ENCODE measurements at regions not wholly inside any gene's neighbourhood (a gene's known extent, or its start where the extent isn't known, plus 50 kb on each side); places are given as distances from the start of the nearest gene placed in this dataset.
"Not testable (repeated sequence)": the region's sequence is repeated elsewhere in the genome, so short reads cannot be mapped to it uniquely, and the experiment has no call there.

GRCh38 chr1:19554090-19554489 is 68.8 kb upstream of the CAPZB start:
- Histone ChIP-seq H3K27ac (ENCODE audit: low read depth in 1 of 2, low read length in 2 of 2) (no peak overlapping the region), H3K9me3 (ENCODE audit: control insufficient read depth in 4 of 4, low read length in 3 of 4) (no peaks in the 10 kb centered on the region), H3K27me3 (ENCODE audit: control insufficient read depth in 4 of 4, insufficient read depth in 4 of 4, low read length in 3 of 4) (peaks cover 0 to 2% (median 0%) of the 10 kb centered on the region in 4 donors), H3K9ac (ENCODE audit: low read depth in 1 of 2, low read length in 2 of 2) (no peak overlapping the region), H3K4me3 (ENCODE audit: low read depth in 1 of 3, low read length in 3 of 3) (no peak overlapping the region), H3K4me1 (ENCODE audit: control insufficient read depth in 4 of 4, insufficient read depth in 4 of 4, low read length in 3 of 4) (no peaks in the 10 kb centered on the region), H3K36me3 (ENCODE audit: control insufficient read depth in 4 of 4, insufficient read depth in 3 of 4, low read depth in 1 of 4, low read length in 3 of 4) (no peaks in the 10 kb centered on the region)
- DNase-seq (ENCODE audit: low spot score) = no peak
- no peak for TF ChIP-seq HNF4G (IDR thresholded peaks at IDR 0.05)
- TF ChIP-seq JUND (IDR thresholded peaks at IDR 0.05) = no peak
- TF ChIP-seq CTCF (IDR thresholded peaks at IDR 0.05; ENCODE audit: low read depth, low read length, missing input control) = no peak
- no peak for TF ChIP-seq EGR1 (IDR thresholded peaks at IDR 0.05; ENCODE audit: low read depth in 2 of 2)
- no peak for TF ChIP-seq ZBTB33 (IDR thresholded peaks at IDR 0.05)
- TF ChIP-seq TAF1 (conservative IDR thresholded peaks at IDR 0.05) = no peak
- no peak for TF ChIP-seq RAD21 (IDR thresholded peaks at IDR 0.05)
- no peak for TF ChIP-seq HNF4A (conservative IDR thresholded peaks at IDR 0.05)
- no peak for TF ChIP-seq YY1 (IDR thresholded peaks at IDR 0.05)
- no peak for TF ChIP-seq FOXA1 (IDR thresholded peaks at IDR 0.05)
- no peak for TF ChIP-seq GABPA (IDR thresholded peaks at IDR 0.05 in 1 of 2, conservative IDR thresholded peaks at IDR 0.05 in 1 of 2)
- TF ChIP-seq MAX (IDR thresholded peaks at IDR 0.05) = no peak

GRCh38 chr1:19552291-19553010 is 67.1 kb upstream of the CAPZB start:
- no peak overlapping the region for H3K9ac ChIP-seq (ENCODE audit: low read depth in 1 of 2, low read length in 2 of 2)
- H3K27ac ChIP-seq (ENCODE audit: low read depth in 1 of 2, low read length in 2 of 2) = no peak overlapping the region
- WGBS = 89% methylated on average over 7 of the region's 7 CpGs
- no peak for DNase-seq (ENCODE audit: low spot score)
- no peaks in the 10 kb centered on the region for H3K36me3 ChIP-seq (ENCODE audit: control insufficient read depth in 4 of 4, insufficient read depth in 3 of 4, low read depth in 1 of 4, low read length in 3 of 4)
- H3K4me3 ChIP-seq (ENCODE audit: low read depth in 1 of 3, low read length in 3 of 3) = no peak overlapping the region
- peaks cover 0 to 2% (median 0%) of the 10 kb centered on the region in 4 donors for H3K27me3 ChIP-seq (ENCODE audit: control insufficient read depth in 4 of 4, insufficient read depth in 4 of 4, low read length in 3 of 4)
- TF ChIP-seq RAD21 (IDR thresholded peaks at IDR 0.05) (no peak), HNF4G (IDR thresholded peaks at IDR 0.05) (no peak), HNF4A (conservative IDR thresholded peaks at IDR 0.05) (no peak), MAX (IDR thresholded peaks at IDR 0.05) (no peak), EGR1 (IDR thresholded peaks at IDR 0.05; ENCODE audit: low read depth in 2 of 2) (no peak), SP1 (IDR thresholded peaks at IDR 0.05) (no peak)
- peaks cover 0 to 1% (median 0%) of the 10 kb centered on the region in 4 donors for H3K9me3 ChIP-seq (ENCODE audit: control insufficient read depth in 4 of 4, low read length in 3 of 4)
- H3K4me1 ChIP-seq (ENCODE audit: control insufficient read depth in 4 of 4, insufficient read depth in 4 of 4, low read length in 3 of 4) = no peaks in the 10 kb centered on the region

- not testable (repeated sequence) for DNase-seq (ENCODE audit: low spot score); H3K36me3 ChIP-seq (ENCODE audit: control insufficient read depth in 4 of 4, insufficient read depth in 3 of 4, low read depth in 1 of 4, low read length in 3 of 4); H3K9me3 ChIP-seq (ENCODE audit: control insufficient read depth in 4 of 4, low read length in 3 of 4); H3K27ac ChIP-seq (ENCODE audit: low read depth in 1 of 2, low read length in 2 of 2); H3K27me3 ChIP-seq (ENCODE audit: control insufficient read depth in 4 of 4, insufficient read depth in 4 of 4, low read length in 3 of 4); H3K4me1 ChIP-seq (ENCODE audit: control insufficient read depth in 4 of 4, insufficient read depth in 4 of 4, low read length in 3 of 4); H3K4me3 ChIP-seq (ENCODE audit: low read depth in 1 of 3, low read length in 3 of 3); H3K9ac ChIP-seq (ENCODE audit: low read depth in 1 of 2, low read length in 2 of 2)
- 90% methylated on average over 6 of the region's 6 CpGs for WGBS
Measured at GRCh38 chr1:19551837-19552236, 66.5 kb upstream of the CAPZB start.

- not testable (repeated sequence) for H3K4me1 ChIP-seq (ENCODE audit: control insufficient read depth in 4 of 4, insufficient read depth in 4 of 4, low read length in 3 of 4); H3K36me3 ChIP-seq (ENCODE audit: control insufficient read depth in 4 of 4, insufficient read depth in 3 of 4, low read depth in 1 of 4, low read length in 3 of 4); H3K27me3 ChIP-seq (ENCODE audit: control insufficient read depth in 4 of 4, insufficient read depth in 4 of 4, low read length in 3 of 4); H3K27ac ChIP-seq (ENCODE audit: low read depth in 1 of 2, low read length in 2 of 2); DNase-seq (ENCODE audit: low spot score); H3K9me3 ChIP-seq (ENCODE audit: control insufficient read depth in 4 of 4, low read length in 3 of 4); H3K9ac ChIP-seq (ENCODE audit: low read depth in 1 of 2, low read length in 2 of 2); H3K4me3 ChIP-seq (ENCODE audit: low read depth in 1 of 3, low read length in 3 of 3)
- WGBS = 85% methylated on average over 7 of the region's 7 CpGs
Measured at GRCh38 chr1:19550437-19550836, 65.1 kb upstream of the CAPZB start.

Data from liver (tissue), 8 donors.